HepG2 (cell line): ENCODE measurements at regions not wholly inside any gene's neighbourhood (a gene's known extent, or its start where the extent isn't known, plus 50 kb on each side); places are given as distances from the start of the nearest gene placed in this dataset.

Experiments used
- ATAC-seq: fragments of 200-7000 bp; cut with Tn5 transposase; 3 replicates; pipeline ENCODE4 v1.9.1; 2020; ENCODE audit warnings: mild to moderate bottlenecking, moderate library complexity
- BruUV-seq: library from RNA; stranded (reverse); fragments of 400-500 nt; replicated peaks from 2 replicates; lab custom pipeline; 2021; lab: Mats Ljungman, UMichigan
- CTCF ChIA-PET: fragments of 300-600 bp; formaldehyde crosslinking; extraction: SDS; loops from one replicate; lab custom pipeline; 2021; ENCODE audit warnings: low total read pairs, inconsistent platforms, low intra/inter-chr PET ratio; lab: Yijun Ruan, JAX
- POLR2A ChIA-PET: fragments of 350-600 bp; sonication (Branson Sonifier 250); formaldehyde crosslinking; loops from one replicate; lab custom pipeline; 2020; ENCODE audit warnings: antibody characterized with exemption, inconsistent platforms; lab: Yijun Ruan, JAX
- DNase-seq: peaks from one replicate; pipeline ENCODE4 v3.0.0-alpha.2; 2015; ENCODE audit warnings: low spot score
- FAIRE-seq: peaks from 3 replicates; lab custom pipeline; 2011; peaks lifted over from hg19 to GRCh38; lab: Jason Lieb, UNC
- H2AFZ ChIP-seq: one replicate; pipeline ENCODE4 v1.6.1; 2011; ENCODE audit warnings: low read length, inconsistent platforms
- H3K27ac ChIP-seq: fragments of 300-600 bp; 3 replicates; pipeline ENCODE4 v1.8.0; 2011; ENCODE audit warnings: mixed run types, mild to moderate bottlenecking, mixed read lengths, low read length, inconsistent platforms; ENCODE audit not compliant: insufficient read depth; ENCODE audit errors: extremely low read length
- H3K27me3 ChIP-seq, 2 experiments: fragments of 200-600 bp in 1 of 2; 2 replicates in 1 of 2; 3 replicates in 1 of 2; pipeline versions ENCODE4 v1.6.0 to v1.8.0; 2011; ENCODE audit warnings: low read length in 2 of 2, mild to moderate bottlenecking in 2 of 2, moderate library complexity in 2 of 2, inconsistent platforms in 1 of 2; ENCODE audit not compliant: insufficient read depth in 2 of 2, control insufficient read depth in 1 of 2
- H3K36me3 ChIP-seq, 2 experiments: fragments of 200-600 bp in 1 of 2; replicated peaks in 1 of 2; 2 replicates in 1 of 2; 3 replicates in 1 of 2; pipeline versions ENCODE4 v1.5.1 to v1.8.0; 2011; ENCODE audit warnings: low read length in 2 of 2, inconsistent platforms in 1 of 2; ENCODE audit not compliant: insufficient read depth in 2 of 2, control insufficient read depth in 1 of 2
- H3K4me1 ChIP-seq: 2 replicates; pipeline ENCODE4 v1.5.1; 2012; ENCODE audit warnings: low read length, inconsistent platforms; ENCODE audit not compliant: insufficient read depth
- H3K4me2 ChIP-seq: 2 replicates; pipeline ENCODE4 v1.6.0; 2011; ENCODE audit warnings: low read depth, low read length, inconsistent platforms
- H3K4me3 ChIP-seq, 3 experiments: fragments of 200-600 bp in 1 of 3; sonication (generic), shearing (Covaris generic) in 1 of 3; replicated peaks in 1 of 3; 2 replicates each; pipeline ENCODE4 v1.5.1; 2011 to 2016; ENCODE audit warnings: low read length in 3 of 3, inconsistent platforms in 2 of 3, low read depth in 2 of 3, mild to moderate bottlenecking in 2 of 3, control low read depth in 1 of 3, mixed read lengths in 1 of 3; ENCODE audit not compliant: insufficient read depth in 1 of 3
- H3K79me2 ChIP-seq: one replicate; pipeline ENCODE4 v1.6.1; 2011; ENCODE audit warnings: low read length, inconsistent platforms; ENCODE audit not compliant: insufficient read depth
- H3K9ac ChIP-seq: 2 replicates; pipeline ENCODE4 v1.6.0; 2011; ENCODE audit warnings: mild to moderate bottlenecking, low read depth, low read length, inconsistent platforms; ENCODE audit not compliant: insufficient read depth
- H3K9me3 ChIP-seq: 2 replicates; pipeline ENCODE4 v1.5.1; 2012; ENCODE audit warnings: mild to moderate bottlenecking, low read length
- H4K20me1 ChIP-seq: 2 replicates; pipeline ENCODE4 v1.6.0; 2011; ENCODE audit warnings: inconsistent platforms, mild to moderate bottlenecking, low read length, moderate library complexity; ENCODE audit not compliant: insufficient read depth
- FOXK1 ChIP-seq: sonication (generic); formaldehyde crosslinking; IDR thresholded peaks from 2 replicates; pipeline ENCODE4 v1.4.0; 2020; ENCODE audit warnings: low read depth, missing genetic modification reagents, borderline replicate concordance
- FOXP1 ChIP-seq, 2 experiments: fragments of 450-650 bp in 1 of 2; IDR thresholded peaks; 2 replicates each; pipeline ENCODE4 v1.6.1; 2017 to 2018; ENCODE audit warnings: antibody characterized with exemption in 1 of 2
- HDAC6 ChIP-seq: fragments of 200-600 bp; sonication (generic); IDR thresholded peaks from 2 replicates; pipeline ENCODE4 v1.7.0; 2017; ENCODE audit warnings: mild to moderate bottlenecking, antibody characterized with exemption, low read length, low read depth
- HOXA5 ChIP-seq: sonication (generic); formaldehyde crosslinking; IDR thresholded peaks from 2 replicates; pipeline ENCODE4 v1.4.0; 2020; ENCODE audit warnings: missing genetic modification reagents
- KLF6 ChIP-seq: IDR thresholded peaks from 2 replicates; pipeline ENCODE4 v1.8.0; 2016; ENCODE audit warnings: missing biosample characterization, missing genetic modification reagents
- MIER3 ChIP-seq: IDR thresholded peaks from 2 replicates; pipeline ENCODE4 v1.6.1; 2016; ENCODE audit warnings: missing compliant biosample characterization, borderline replicate concordance
- SP1 ChIP-seq, 2 experiments: fragments of 450-650 bp in 1 of 2; sonication (generic) in 1 of 2; formaldehyde crosslinking in 1 of 2; IDR thresholded peaks; 2 replicates each; pipeline versions ENCODE4 v1.4.0 to v1.6.1; 2016 to 2020; ENCODE audit warnings: missing genetic modification reagents in 1 of 2
- TBP ChIP-seq: sonication (generic); formaldehyde crosslinking; IDR thresholded peaks from 2 replicates; pipeline ENCODE4 v1.5.0; 2020; ENCODE audit warnings: missing genetic modification reagents
- ZNF549 ChIP-seq: sonication (generic); formaldehyde crosslinking; IDR thresholded peaks from 2 replicates; pipeline ENCODE4 v1.5.0; 2020; ENCODE audit warnings: missing genetic modification reagents
- ZNF556 ChIP-seq: sonication (generic); formaldehyde crosslinking; IDR thresholded peaks from 2 replicates; pipeline ENCODE4 v1.4.0; 2020; ENCODE audit warnings: mild to moderate bottlenecking, missing genetic modification reagents, borderline replicate concordance
- ZNF564 ChIP-seq: sonication (generic); formaldehyde crosslinking; IDR thresholded peaks from 2 replicates; pipeline ENCODE4 v1.8.1; 2023; ENCODE audit warnings: mild to moderate bottlenecking, missing genetic modification reagents
- ZNF614 ChIP-seq: IDR thresholded peaks from 2 replicates; pipeline ENCODE4 v1.6.1; 2018; ENCODE audit warnings: missing biosample characterization, missing genetic modification reagents, inconsistent platforms, borderline replicate concordance
- ZNF672 ChIP-seq: sonication (generic); formaldehyde crosslinking; IDR thresholded peaks from 2 replicates; pipeline ENCODE4 v1.8.1; 2022; ENCODE audit warnings: missing genetic modification reagents
- ZNF746 ChIP-seq: sonication (generic); formaldehyde crosslinking; IDR thresholded peaks from 2 replicates; pipeline ENCODE4 v1.8.0; 2022; ENCODE audit warnings: mild to moderate bottlenecking, missing genetic modification reagents
- WGBS: methylation state at CpG from one replicate; pipeline ENCODE4 v1.1.6; 2017; ENCODE audit warnings: low lambda C conversion rate; 5-methylcytosine and 5-hydroxymethylcytosine counted together
- in situ Hi-C: cut with HindIII; loops from 2 replicates; pipeline ENCODE4 v1.10.0; 2017; ENCODE audit warnings: low pct_unique_long_range_greater_than_20kb; ENCODE audit not compliant: extremely low pct_ligation_motif_present
- intact Hi-C: fragments of 100-400 bp; cut with micrococcal nuclease; formaldehyde crosslinking; loops from one replicate; pipeline ENCODE4 v1.10.0; 2022; ENCODE audit not compliant: unreplicated experiment

DNA sequence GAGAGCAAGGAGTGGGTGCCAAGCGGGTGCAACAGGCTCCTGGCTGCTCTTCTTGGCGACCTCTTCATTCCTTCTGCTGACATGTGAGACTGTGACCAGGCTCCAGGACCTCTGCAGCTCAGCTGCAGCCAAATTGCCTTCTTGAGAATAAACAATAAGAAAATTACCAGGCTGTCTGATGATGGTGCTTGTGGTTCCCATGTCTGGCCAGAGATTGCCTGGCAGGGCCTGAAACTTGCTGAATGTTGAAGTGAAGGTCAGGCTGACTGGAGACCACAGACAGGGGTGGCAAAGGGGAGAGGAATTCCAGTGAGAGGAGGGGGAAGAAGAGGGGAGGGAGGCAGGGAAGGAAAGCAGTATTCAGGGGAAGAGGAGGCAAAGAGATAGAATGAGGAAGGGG lies 497.4 kb upstream of the PODXL start:
- BruUV-seq, result no TSS peak
- no peak overlapping the region for H2AFZ ChIP-seq

DNA sequence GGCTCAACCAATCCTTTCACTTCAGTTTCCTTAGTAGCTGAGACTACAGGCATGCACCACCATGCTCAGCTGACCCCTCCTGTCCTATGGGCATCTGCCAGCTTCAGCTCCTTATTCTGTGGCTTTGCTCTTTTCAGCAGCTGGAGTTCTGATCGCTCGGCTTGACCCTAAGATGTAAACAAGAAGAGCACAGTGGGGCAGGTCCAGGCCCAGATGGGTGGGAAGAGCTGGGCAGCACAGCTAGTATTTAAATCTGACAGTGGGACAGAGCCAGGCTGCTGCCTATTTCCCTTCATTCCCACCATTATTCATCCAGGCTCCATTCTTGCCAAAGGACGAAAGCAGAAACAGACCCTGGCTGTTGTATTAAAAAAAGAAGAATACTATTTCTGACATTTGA lies 494.9 kb upstream of the PODXL start:
- Histone ChIP-seq H3K4me3 (no peak overlapping the region), H2AFZ (no peak overlapping the region), H3K9ac (no peak overlapping the region), H3K36me3 (no peaks in the 10 kb centered on the region), H3K4me1 (no peaks in the 10 kb centered on the region), H3K27me3 (no peaks in the 10 kb centered on the region), H3K9me3 (no peaks in the 10 kb centered on the region), H3K79me2 (no peaks in the 10 kb centered on the region), H3K27ac (no peak overlapping the region), H4K20me1 (no peaks in the 10 kb centered on the region), H3K4me2 (no peak overlapping the region)
- POLR2A ChIA-PET, result no interaction called here
- TF ChIP-seq MIER3 (CRISPR knock-in tag) (no peak), HOXA5 (CRISPR knock-in tag) (no peak), ZNF746 (no peak), ZNF556 (CRISPR knock-in tag) (no peak), TBP (CRISPR knock-in tag) (no peak), SP1 (IDR thresholded peaks at IDR 0.05) (no peak), SP1 (CRISPR knock-in tag; IDR thresholded peaks at IDR 0.05) (no peak), ZNF549 (CRISPR knock-in tag) (no peak), ZNF672 (CRISPR knock-in tag) (no peak), ZNF614 (CRISPR knock-in tag) (no peak), HDAC6 (no peak), KLF6 (CRISPR knock-in tag) (no peak)
- intact Hi-C loops (no loop called here), in situ Hi-C loops (loop anchor here (25.0 kb wide), 1 partner anchor 364 kb away; no protein-coding TSS in a partner anchor)
- FAIRE-seq (no peak), DNase-seq (no peak), ATAC-seq (no peak)
- no TSS peak for BruUV-seq
- CTCF ChIA-PET, result no interaction called here
- WGBS, result 4% methylated on average over 3 of the region's 3 CpGs

More for the DNA sequence above, 497.4 kb upstream of the PODXL start:
- Histone ChIP-seq H3K9me3 (no peaks in the 10 kb centered on the region), H3K36me3 (no peaks in the 10 kb centered on the region), H3K4me2 (no peak overlapping the region), H3K27ac (no peak overlapping the region), H3K9ac (no peak overlapping the region), H3K4me1 (no peaks in the 10 kb centered on the region), H3K4me3 (no peak overlapping the region), H3K79me2 (no peaks in the 10 kb centered on the region), H4K20me1 (no peaks in the 10 kb centered on the region), H3K27me3 (no peaks in the 10 kb centered on the region)
- intact Hi-C loops (no loop called here), in situ Hi-C loops (loop anchor here (25.0 kb wide), 1 partner anchor 367 kb away; no protein-coding TSS in a partner anchor)
- WGBS, result 0% methylated on average over 2 of the region's 2 CpGs
- ChIA-PET CTCF (no interaction called here), POLR2A (no interaction called here)
- DNase-seq (no peak), ATAC-seq (no peak), FAIRE-seq (no peak)
- TF ChIP-seq FOXK1 (no peak), ZNF614 (CRISPR knock-in tag) (no peak), ZNF564 (CRISPR knock-in tag) (no peak), FOXP1 (IDR thresholded peaks at IDR 0.05) (no peak), FOXP1 (CRISPR knock-in tag; IDR thresholded peaks at IDR 0.05) (no peak)
